Ammon's horn (tissue), 1 donor: ENCODE measurements at regions not wholly inside any gene's neighbourhood (a gene's known extent, or its start where the extent isn't known, plus 50 kb on each side); places are given as distances from the start of the nearest gene placed in this dataset.
"Not testable (repeated sequence)": the region's sequence is repeated elsewhere in the genome, so short reads cannot be mapped to it uniquely, and the experiment has no call there.

Experiments used
- DNase-seq: peaks from one replicate; pipeline ENCODE4 v3.0.0-alpha.2; 2016; ENCODE audit warnings: low spot score

- DNase-seq: no peak
These were observed 756.0 kb upstream of the PCDH20 start for GRCh38 chr13:62171697-62172096.

GRCh38 chr13:62168891-62169290 lies 753.2 kb upstream of the PCDH20 start:
- DNase-seq: no peak

GRCh38 chr13:62167650-62168172 lies 752.1 kb upstream of the PCDH20 start:
- no peak for DNase-seq

- no peak for DNase-seq
These were observed 747.2 kb upstream of the PCDH20 start for GRCh38 chr13:62162860-62163259.

GRCh38 chr13:62158520-62158919 lies 742.9 kb upstream of the PCDH20 start:
- DNase-seq: no peak

GRCh38 chr13:62151724-62152123 lies 736.1 kb upstream of the PCDH20 start:
- DNase-seq: not testable (repeated sequence)

GRCh38 chr13:62142048-62142447 lies 726.4 kb upstream of the PCDH20 start:
- DNase-seq: no peak

- no peak for DNase-seq
These were observed 723.9 kb upstream of the PCDH20 start for GRCh38 chr13:62139597-62139996.

GRCh38 chr13:62137629-62138405 lies 722.2 kb upstream of the PCDH20 start:
- DNase-seq: no peak

GRCh38 chr13:62131604-62132003 lies 716.0 kb upstream of the PCDH20 start:
- DNase-seq: no peak

- DNase-seq: no peak
These were observed 714.7 kb upstream of the PCDH20 start for GRCh38 chr13:62130062-62130970.

GRCh38 chr13:62129000-62129551 lies 713.4 kb upstream of the PCDH20 start:
- no peak for DNase-seq

GRCh38 chr13:62126400-62126799 lies 710.8 kb upstream of the PCDH20 start:
- DNase-seq: no peak

- no peak for DNase-seq
These were observed 709.8 kb upstream of the PCDH20 start for GRCh38 chr13:62125451-62125850.

GRCh38 chr13:62123409-62123808 lies 707.8 kb upstream of the PCDH20 start:
- DNase-seq: no peak

GRCh38 chr13:62122434-62122833 lies 706.8 kb upstream of the PCDH20 start:
- DNase-seq: no peak

- DNase-seq: no peak
These were observed 704.4 kb upstream of the PCDH20 start for GRCh38 chr13:62119739-62120700.

- DNase-seq: no peak
These were observed 700.2 kb upstream of the PCDH20 start for GRCh38 chr13:62115831-62116230.

- no peak for DNase-seq
These were observed 697.5 kb upstream of the PCDH20 start for GRCh38 chr13:62113179-62113578.

- no peak for DNase-seq
These were observed 694.4 kb upstream of the PCDH20 start for GRCh38 chr13:62110079-62110478.

GRCh38 chr13:62104136-62104535 lies 688.5 kb upstream of the PCDH20 start:
- DNase-seq: not testable (repeated sequence)
